ENCODE measurements at regions not wholly inside any gene's neighbourhood (a gene's known extent, or its start where the extent isn't known, plus 50 kb on each side); places are given as distances from the start of the nearest gene placed in this dataset.
"Not testable (repeated sequence)": the region's sequence is repeated elsewhere in the genome, so short reads cannot be mapped to it uniquely, and the experiment has no call there.

DNA sequence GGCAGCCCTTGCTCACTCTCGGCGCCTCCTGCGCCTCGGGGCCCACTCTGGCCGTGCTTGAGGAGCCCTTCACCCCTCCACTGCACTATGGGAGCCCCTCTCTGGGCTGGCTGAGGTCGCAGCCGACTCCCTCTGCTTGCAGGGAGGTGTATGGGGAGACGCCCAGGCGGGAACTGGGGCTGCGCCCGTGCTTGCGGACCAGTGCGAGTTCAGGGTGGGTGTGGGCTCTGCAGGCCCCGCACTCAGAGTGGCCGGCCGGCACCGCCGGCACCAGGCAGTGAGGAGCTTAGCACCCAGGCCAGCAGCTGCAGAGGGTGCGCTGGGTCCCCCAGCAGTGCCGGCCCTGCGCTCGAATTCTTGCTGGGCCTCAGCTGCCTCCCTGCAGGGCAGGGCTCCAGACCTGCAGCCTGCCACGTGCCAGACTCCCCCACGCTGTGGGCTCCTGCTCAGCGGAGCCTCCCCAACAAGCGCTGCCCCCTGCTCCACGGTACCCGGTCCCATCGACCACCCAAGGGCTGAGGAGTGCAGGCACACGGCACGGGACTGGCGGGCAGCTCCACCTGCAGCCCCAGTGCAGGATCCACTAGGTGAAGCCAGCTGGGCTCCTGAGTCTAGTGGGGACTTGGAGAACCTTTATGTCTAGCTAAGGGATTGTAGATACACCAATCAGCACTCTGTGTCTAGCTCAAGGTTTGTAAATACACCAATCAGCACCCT is 54.0 kb upstream of the WWC2 start:
- DNase-seq (ENCODE audit: low read depth, low spot score); in situ Hi-C loops (cut with HindIII; ENCODE audit: low pct_unique_long_range_greater_than_20kb, low sequenced_read_pairs): not testable (repeated sequence)

DNA sequence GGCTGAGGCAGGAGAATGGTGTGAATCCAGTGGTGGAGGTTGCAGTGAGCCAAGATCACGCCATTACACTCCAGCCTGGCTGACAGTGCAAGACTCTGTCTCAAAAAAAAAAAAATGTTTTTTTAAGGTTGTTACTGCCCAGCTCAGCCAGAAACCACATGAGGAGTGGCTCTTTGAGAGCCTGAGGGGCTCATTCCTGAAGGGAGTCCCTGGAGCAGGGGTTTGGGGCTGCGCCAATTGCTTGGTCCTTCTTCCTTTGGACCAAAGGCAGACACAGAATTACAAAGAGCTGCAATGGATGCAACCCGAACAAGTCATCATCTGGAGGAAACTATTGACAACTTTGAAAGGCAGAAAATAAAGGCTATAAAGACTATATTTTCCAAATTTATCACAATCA is 60.6 kb upstream of the WWC2 start:
- in situ Hi-C loops (cut with HindIII; ENCODE audit: low pct_unique_long_range_greater_than_20kb, low sequenced_read_pairs) = no loop called here
- no peak for DNase-seq (ENCODE audit: low read depth, low spot score)

DNA sequence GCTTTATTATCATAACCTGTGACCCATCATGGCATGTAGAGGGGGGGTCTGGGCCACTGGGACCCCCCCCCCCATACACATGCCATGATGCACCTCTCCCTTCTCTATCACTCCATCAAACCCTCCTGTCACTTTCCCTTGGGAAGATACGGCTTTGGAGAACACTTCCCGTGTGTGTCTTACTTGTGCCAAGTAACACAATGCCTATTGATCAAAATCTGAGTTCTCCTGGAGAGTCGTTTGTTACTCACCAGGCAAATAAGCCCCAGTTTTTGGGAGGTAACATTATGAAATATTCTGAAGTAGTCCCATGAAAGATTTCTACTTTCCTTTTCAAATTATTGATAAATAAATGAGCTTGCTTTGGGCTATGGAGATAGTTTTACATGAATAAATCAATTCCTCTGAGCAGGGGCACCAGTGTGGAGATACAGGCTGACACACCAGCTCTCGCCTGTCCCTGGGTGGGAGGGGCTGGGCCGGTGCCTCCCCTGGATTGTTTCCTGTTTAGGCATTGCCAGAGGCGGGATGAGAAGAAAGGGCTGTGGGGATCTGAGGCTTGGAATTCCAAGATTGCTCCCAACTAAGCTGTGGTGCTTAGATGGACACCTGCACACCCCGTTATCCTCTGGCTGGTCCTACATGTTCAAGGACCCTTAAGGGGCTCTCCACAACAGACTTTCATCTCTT is 63.2 kb upstream of the WWC2 start:
- in situ Hi-C loops (cut with HindIII; ENCODE audit: low pct_unique_long_range_greater_than_20kb, low sequenced_read_pairs) = no loop called here
- no peak for DNase-seq (ENCODE audit: low read depth, low spot score)

DNA sequence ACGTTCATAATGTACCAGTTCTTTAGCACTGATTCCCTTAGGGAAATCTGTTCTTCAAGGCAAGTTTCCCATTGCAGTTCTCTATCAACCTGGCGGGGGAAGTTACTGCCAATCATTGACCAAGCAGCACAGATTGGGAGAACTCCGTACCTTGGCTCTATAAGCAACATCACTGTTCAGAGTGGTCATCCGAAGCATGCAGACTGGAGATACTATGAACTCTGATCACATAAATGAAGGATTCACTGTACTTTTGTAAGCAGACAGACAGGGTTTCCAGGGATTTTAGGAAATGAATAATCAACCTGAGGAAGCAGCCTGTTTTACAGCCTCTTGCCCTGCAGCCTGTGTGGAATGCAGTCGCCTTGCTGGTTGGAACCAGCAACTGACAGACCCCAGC is 63.8 kb upstream of the WWC2 start:
- in situ Hi-C loops (cut with HindIII; ENCODE audit: low pct_unique_long_range_greater_than_20kb, low sequenced_read_pairs) = no loop called here

DNA sequence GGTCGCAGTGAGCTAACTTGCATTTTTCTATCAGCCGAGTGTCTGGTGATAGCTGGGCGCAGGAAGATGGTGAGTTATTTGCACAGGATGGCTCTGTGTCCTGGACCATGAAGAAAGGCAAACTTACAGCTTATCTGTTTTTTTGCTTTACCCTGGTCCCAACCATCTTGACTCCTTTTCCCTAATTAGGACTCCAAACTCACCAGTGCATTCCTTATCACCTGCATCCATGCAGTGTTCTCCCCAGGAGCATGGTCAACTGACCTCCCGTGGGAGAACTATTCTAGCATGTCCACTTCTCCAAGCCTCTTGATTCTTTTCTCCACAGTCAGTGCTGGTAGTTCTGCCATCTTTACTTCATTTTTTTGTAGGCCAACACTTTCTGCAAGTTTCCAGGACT is 68.2 kb upstream of the WWC2 start:
- in situ Hi-C loops (cut with HindIII; ENCODE audit: low pct_unique_long_range_greater_than_20kb, low sequenced_read_pairs) = no loop called here
- DNase-seq (ENCODE audit: low read depth, low spot score) = no peak

More for the DNA sequence above, 63.8 kb upstream of the WWC2 start:
- no peak for DNase-seq (ENCODE audit: low read depth, low spot score)

DNA sequence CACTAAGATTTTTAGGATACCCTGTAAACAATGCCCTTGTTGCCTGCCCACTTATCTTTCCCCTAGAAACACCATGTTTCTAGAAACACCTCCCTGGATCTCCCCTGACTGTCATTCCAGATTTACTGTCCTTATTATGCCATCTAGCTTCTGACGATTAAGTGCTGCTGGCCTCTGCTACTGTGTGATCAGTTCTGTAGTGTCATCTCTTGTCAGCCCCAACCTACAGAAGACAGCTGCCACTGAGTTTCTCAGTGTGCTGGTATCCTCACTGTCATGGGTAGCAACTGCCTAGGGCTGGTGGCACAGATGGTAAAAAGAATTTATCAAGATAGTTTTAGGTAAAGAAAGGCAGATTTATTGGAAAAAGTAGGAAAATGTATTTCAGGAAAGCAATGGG is 68.7 kb upstream of the WWC2 start:
- in situ Hi-C loops (cut with HindIII; ENCODE audit: low pct_unique_long_range_greater_than_20kb, low sequenced_read_pairs) = no loop called here
- DNase-seq (ENCODE audit: low read depth, low spot score) = no peak

DNA sequence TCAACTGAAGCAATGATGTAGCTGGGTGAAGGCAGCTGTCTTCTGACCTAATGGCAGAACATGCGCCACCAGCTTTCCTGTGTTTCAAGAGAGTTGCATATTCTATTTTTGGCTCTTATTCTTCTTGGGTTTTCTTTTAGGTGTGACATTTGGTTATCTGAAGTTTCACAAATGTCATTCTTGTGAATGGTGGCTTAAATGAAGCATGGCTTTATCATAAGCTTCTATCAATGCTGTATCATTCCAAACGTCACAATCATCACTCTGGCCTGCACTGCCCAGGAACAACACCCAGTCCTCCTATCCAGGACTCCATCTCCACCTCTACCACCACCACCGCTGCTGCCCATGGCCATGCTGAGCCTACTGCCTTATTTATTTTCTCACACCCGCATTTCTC is 69.7 kb upstream of the WWC2 start:
- in situ Hi-C loops (cut with HindIII; ENCODE audit: low pct_unique_long_range_greater_than_20kb, low sequenced_read_pairs) = no loop called here
- no peak for DNase-seq (ENCODE audit: low read depth, low spot score)

DNA sequence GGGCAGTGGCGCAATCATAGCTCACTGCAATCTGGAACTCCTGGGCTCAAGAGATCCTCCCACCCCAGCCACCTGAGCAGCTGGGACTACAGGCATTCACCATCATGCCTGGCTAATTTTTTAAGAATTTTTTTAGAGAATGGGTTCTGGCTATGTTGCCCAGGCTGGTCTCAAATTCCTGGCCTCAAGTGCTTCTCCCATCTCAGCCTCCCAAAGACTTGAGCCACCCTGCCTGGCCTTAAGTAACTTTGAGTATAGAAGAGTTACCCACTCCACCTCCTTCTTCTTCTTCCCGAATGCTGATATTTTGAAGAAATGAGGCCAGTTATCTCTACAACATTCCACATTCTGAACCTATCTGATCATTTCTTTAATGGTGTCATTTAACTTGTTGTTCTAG is 72.4 kb upstream of the WWC2 start:
- DNase-seq (ENCODE audit: low read depth, low spot score) = no peak
- in situ Hi-C loops (cut with HindIII; ENCODE audit: low pct_unique_long_range_greater_than_20kb, low sequenced_read_pairs) = no loop called here

DNA sequence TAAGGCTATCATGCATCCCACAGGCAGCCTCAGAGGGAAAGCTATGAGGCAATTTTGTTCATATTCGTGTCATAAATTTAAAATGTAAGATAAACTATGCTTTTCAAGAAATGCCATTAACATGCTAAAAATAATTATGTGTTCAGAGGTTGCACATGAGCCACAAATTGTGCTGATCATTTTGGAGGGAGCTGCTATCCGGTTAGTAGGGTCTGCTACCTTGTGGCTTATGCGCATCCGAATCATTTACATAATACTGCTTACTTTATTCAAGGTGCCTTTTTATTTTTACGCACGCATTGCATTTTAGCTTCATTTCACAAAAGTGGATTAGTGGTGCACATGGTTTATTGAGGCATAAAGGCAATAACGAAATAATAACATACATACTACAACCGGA is 76.4 kb upstream of the WWC2 start:
- in situ Hi-C loops (cut with HindIII; ENCODE audit: low pct_unique_long_range_greater_than_20kb, low sequenced_read_pairs) = no loop called here
- DNase-seq (ENCODE audit: low read depth, low spot score) = no peak

DNA sequence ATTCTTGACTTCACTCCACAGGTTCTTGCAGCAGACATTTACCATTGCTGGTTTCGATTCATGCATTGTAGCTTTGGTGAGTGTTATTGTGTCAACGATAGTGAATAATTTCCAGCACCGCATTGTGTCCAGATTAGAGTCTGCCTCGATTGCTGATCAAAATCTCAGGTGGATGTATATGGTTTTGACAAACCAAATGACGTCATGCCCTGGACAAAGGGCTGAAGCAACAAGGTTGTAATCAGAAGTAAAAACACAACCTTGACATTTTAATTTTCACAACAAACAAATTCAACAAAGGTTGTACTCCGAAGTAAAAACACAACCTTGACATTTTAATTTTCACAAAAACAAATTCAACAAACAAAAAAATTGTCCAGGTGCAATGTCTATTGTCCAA is 81.1 kb upstream of the WWC2 start:
- in situ Hi-C loops (cut with HindIII; ENCODE audit: low pct_unique_long_range_greater_than_20kb, low sequenced_read_pairs) = no loop called here

DNA sequence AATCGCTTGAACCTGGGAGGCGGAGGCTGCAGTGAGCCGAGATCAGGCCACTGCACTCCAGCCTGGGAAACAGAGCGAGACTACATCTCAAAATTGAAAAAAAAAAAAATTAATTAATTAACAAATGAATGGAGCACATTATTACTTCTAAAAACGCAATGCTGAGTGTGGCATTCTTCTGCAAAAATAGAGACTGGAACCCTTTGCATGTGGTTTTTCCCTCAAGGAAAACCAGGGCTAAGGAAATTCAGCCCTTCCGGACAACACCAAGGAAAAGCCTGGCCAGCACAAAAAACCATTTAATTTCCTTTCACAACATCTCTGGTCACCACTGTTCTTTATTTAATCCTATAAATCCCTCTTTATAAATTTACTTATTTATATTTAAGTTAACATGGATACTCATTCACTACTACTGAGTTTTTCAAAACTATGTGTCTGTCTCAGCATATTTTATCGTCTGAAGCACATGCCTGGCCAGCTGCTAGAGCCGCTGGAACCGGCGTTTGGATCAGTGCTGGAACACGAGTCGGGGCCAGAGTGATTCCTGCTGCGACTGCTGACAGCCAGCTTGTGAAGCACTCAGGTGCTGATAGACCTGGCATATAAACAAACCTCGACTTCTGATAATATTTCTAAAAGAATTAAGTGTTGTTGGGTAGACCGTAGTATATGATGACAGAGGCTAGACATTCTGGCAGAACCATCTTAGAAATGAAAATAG is 84.5 kb upstream of the WWC2 start:
- in situ Hi-C loops (cut with HindIII; ENCODE audit: low pct_unique_long_range_greater_than_20kb, low sequenced_read_pairs) = no loop called here
- no peak for DNase-seq (ENCODE audit: low read depth, low spot score)

More for the DNA sequence above, 81.1 kb upstream of the WWC2 start:
- DNase-seq (ENCODE audit: low read depth, low spot score) = no peak

DNA sequence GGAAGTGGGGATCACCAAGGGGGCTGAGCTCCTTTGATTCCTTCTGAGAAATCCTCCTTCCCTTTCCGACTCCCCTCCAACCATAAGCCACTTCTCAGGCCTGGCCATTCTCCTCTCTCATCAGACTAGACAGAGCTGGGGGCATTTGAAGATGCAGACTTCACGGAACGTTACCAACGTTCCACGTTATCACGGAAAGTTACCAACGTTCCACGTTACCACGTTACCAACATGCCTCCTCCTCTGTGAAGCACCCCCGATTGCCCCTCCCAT is 85.4 kb upstream of the WWC2 start:
- no peak for DNase-seq (ENCODE audit: low read depth, low spot score)
- in situ Hi-C loops (cut with HindIII; ENCODE audit: low pct_unique_long_range_greater_than_20kb, low sequenced_read_pairs) = no loop called here

DNA sequence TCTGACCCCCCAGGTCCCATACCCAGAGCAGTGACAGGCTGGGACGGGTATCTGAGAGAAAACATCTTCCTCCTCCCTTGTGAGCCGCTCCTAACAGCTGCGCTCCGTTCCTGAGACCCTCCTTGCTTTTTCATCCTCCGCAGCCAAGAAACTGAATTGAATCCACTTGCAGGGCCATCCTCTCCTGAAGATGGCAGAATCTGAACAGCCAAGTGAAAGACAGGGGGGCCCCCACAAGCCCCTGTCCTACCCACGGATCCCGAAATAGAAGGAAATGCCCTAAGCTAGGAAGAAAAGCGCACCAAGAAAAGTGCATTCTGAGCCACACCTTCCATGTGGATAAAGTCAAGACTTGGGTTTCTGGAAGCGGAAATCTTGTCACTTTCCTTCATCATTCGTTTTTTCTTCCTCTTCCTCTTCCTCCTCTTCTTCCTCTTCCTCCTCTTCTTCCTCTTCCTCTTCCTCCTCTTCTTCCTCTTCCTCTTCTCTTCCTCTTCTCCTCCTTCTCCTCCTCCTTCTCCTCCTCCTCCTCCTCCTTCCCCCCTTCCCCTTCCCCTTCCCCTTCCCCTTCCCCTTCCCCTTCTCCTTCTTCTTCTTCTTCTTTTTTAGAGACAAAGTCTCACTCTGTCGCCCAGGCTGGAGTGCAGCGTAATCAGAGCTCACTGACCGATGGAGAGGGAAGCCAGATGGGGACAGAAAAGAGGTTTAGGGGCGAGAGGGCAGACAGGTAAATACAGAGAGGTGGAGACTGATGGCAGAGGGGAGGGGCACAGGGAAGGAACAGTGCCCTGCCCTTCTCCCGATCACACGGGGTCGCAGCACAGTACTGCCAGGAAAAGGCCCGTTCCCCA is 86.0 kb upstream of the WWC2 start:
- in situ Hi-C loops (cut with HindIII; ENCODE audit: low pct_unique_long_range_greater_than_20kb, low sequenced_read_pairs) = no loop called here
- no peak for DNase-seq (ENCODE audit: low read depth, low spot score)

DNA sequence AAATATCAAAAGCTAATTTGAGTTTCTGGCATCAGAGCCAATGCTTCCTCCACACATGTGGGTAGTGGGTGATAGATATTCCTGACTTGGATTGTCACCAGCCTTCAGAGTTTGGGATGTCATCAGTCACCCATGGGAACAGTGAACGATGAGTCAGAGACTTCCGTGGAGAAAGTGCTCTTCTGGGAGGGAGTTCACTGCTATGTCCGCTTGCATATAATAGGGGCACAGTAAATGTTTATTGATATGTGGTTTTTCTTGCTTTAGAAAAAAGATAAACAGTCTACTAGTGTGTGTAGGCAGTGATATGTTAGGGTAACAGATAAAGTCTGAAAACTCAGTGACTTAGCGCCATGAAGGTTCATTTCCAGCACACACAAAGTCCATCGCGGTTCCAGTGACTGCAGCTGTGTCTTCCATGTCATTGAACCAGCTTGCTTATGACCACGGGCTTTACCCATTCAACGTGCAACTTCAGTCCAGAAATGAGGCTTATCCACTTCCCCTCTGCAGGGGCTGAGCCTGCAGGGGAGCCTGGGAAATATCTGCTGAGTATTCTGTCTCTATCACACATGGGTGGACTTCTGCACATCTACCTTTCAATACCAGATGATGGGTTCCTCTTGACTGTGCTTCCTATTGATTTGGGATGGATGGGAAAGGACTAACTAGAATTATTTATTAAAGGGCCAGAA is 87.7 kb upstream of the WWC2 start:
- in situ Hi-C loops (cut with HindIII; ENCODE audit: low pct_unique_long_range_greater_than_20kb, low sequenced_read_pairs) = no loop called here

DNA sequence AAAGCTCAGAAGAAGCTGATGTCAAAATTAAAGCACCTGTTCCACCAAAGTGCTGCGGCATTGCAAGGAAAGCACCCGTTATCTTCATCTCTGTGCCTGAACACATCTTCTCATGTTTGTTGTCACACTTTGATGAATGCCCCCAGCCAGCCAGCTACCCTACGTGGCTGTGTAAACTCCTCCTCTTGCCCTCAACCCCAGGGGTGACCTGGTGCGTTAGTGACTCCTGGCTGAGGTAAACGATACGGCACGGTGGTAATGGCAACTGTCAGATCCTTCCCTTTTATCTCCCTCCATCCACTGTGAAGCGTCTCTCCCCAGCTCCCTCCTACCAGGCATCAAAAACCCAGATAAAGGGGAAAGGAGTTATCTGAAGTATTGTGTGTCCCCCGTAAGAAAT is 90.6 kb upstream of the WWC2 start:
- in situ Hi-C loops (cut with HindIII; ENCODE audit: low pct_unique_long_range_greater_than_20kb, low sequenced_read_pairs) = no loop called here
- no peak for DNase-seq (ENCODE audit: low read depth, low spot score)

More for the DNA sequence above, 87.7 kb upstream of the WWC2 start:
- DNase-seq (ENCODE audit: low read depth, low spot score) = no peak

DNA sequence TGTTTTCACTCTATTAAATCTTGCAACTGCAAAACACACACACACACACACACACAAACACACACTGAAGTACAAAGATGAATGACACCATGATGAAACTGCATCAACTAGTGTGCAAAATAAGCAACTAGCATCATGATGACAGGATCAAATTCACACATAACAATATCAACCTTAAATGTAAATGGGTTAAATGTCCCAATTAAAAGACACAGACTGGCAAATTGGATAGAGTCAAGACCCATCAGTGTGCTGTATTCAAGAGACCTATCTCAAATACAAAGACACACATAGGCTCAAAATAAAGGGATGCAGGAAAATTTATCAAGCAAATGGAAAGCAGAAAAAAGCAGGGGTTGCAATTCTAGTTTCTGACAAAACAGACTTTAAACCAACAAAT is 87.2 kb upstream of the DCTD start:
- in situ Hi-C loops (cut with HindIII; ENCODE audit: low pct_unique_long_range_greater_than_20kb, low sequenced_read_pairs) = not testable (repeated sequence)

DNA sequence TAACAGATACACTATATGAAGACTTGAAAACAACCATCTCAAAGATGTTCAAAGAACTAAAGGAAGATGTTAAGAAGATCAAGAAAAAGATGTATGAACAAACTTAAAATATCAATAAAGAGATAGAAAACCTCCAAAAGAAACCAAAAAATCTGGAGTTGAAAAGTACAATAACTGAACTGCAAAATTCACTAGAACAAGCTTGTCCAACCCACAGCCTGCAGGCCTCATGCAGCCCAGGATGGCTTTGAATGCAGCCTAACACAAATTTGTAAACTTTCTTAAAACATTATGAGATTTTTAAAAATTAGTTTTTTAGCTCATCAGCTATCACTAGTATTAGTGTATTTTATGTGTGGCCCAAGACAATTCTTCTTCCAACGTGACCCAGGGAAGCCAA is 77.0 kb upstream of the DCTD start:
- in situ Hi-C loops (cut with HindIII; ENCODE audit: low pct_unique_long_range_greater_than_20kb, low sequenced_read_pairs) = no loop called here
- no peak for DNase-seq (ENCODE audit: low read depth, low spot score)

More for the DNA sequence above, 87.2 kb upstream of the DCTD start:
- not testable (repeated sequence) for DNase-seq (ENCODE audit: low read depth, low spot score)

Data from SK-MEL-5 (cell line).